RWPE2 (cell line): ENCODE measurements at regions not wholly inside any gene's neighbourhood (a gene's known extent, or its start where the extent isn't known, plus 50 kb on each side); places are given as distances from the start of the nearest gene placed in this dataset.
"Not testable (repeated sequence)": the region's sequence is repeated elsewhere in the genome, so short reads cannot be mapped to it uniquely, and the experiment has no call there.

Experiments used
- ATAC-seq: fragments of 200-7000 bp; cut with Tn5 transposase; 3 replicates; pipeline ENCODE4 v1.9.1; 2021; ENCODE audit warnings: low read depth
- DNase-seq: peaks from one replicate; pipeline ENCODE4 v3.0.0-alpha.2; 2020; ENCODE audit warnings: low spot score
- H3K27ac ChIP-seq: fragments of 450-650 bp; 2 replicates; pipeline ENCODE4 v1.5.1; 2017; ENCODE audit warnings: mild to moderate bottlenecking; ENCODE audit not compliant: poor library complexity, severe bottlenecking
- H3K27me3 ChIP-seq: fragments of 250-450 bp; sonication (Bioruptor Pico); 2 replicates; pipeline ENCODE4 v1.5.1; 2021; ENCODE audit warnings: mild to moderate bottlenecking, moderate library complexity; ENCODE audit not compliant: insufficient read depth, poor library complexity, severe bottlenecking
- H3K36me3 ChIP-seq: fragments of 250-450 bp; sonication (Bioruptor Pico); 2 replicates; pipeline ENCODE4 v1.5.1; 2020; ENCODE audit warnings: low read depth, mild to moderate bottlenecking, moderate library complexity
- H3K4me1 ChIP-seq: fragments of 250-450 bp; sonication (Bioruptor Pico); 2 replicates; pipeline ENCODE4 v1.5.1; 2021; ENCODE audit warnings: mild to moderate bottlenecking, moderate library complexity; ENCODE audit not compliant: insufficient read depth, poor library complexity, severe bottlenecking
- H3K4me3 ChIP-seq: fragments of 250-450 bp; sonication (Bioruptor Pico); 2 replicates; pipeline ENCODE4 v1.5.1; 2021; ENCODE audit warnings: mild to moderate bottlenecking, moderate library complexity; ENCODE audit not compliant: severe bottlenecking
- H3K9me3 ChIP-seq: fragments of 250-450 bp; sonication (Bioruptor Pico); 2 replicates; pipeline ENCODE4 v1.5.1; 2021; ENCODE audit warnings: mild to moderate bottlenecking, moderate library complexity; ENCODE audit not compliant: severe bottlenecking
- CTCF ChIP-seq: fragments of 450-650 bp; IDR thresholded peaks from one replicate; pipeline ENCODE4 v1.5.1; 2017; ENCODE audit warnings: mild to moderate bottlenecking, moderate library complexity; ENCODE audit not compliant: poor library complexity, severe bottlenecking

GRCh38 chr2:90209009-90209408 lies 1517.5 kb downstream of the RPIA start:
- no peak for TF ChIP-seq CTCF
- Histone ChIP-seq H3K36me3 (no peaks in the 10 kb centered on the region), H3K4me3 (no peak overlapping the region), H3K27ac (no peak overlapping the region), H3K27me3 (no peaks in the 10 kb centered on the region), H3K4me1 (no peaks in the 10 kb centered on the region), H3K9me3 (no peaks in the 10 kb centered on the region)
- ATAC-seq: no peak
- no peak for DNase-seq

GRCh38 chr2:90209806-90210205 lies 1518.3 kb downstream of the RPIA start:
- Histone ChIP-seq H3K36me3 (no peaks in the 10 kb centered on the region), H3K27ac (no peak overlapping the region), H3K4me3 (no peak overlapping the region), H3K27me3 (no peaks in the 10 kb centered on the region), H3K9me3 (no peaks in the 10 kb centered on the region), H3K4me1 (no peaks in the 10 kb centered on the region)
- no peak for DNase-seq
- TF ChIP-seq CTCF: no peak
- no peak for ATAC-seq

GRCh38 chr2:90215880-90216279 lies 1524.4 kb downstream of the RPIA start:
- not testable (repeated sequence) for H3K4me3 ChIP-seq, H3K27ac ChIP-seq, H3K4me1 ChIP-seq, H3K36me3 ChIP-seq, H3K27me3 ChIP-seq, DNase-seq, ATAC-seq, H3K9me3 ChIP-seq

- not testable (repeated sequence) for ATAC-seq, H3K4me3 ChIP-seq, H3K27ac ChIP-seq, H3K9me3 ChIP-seq, H3K36me3 ChIP-seq, H3K27me3 ChIP-seq, DNase-seq, H3K4me1 ChIP-seq
These were observed 1525.3 kb downstream of the RPIA start for GRCh38 chr2:90216801-90217200.

- H3K27me3 ChIP-seq, DNase-seq, H3K27ac ChIP-seq, ATAC-seq, H3K4me3 ChIP-seq, H3K9me3 ChIP-seq, H3K36me3 ChIP-seq, H3K4me1 ChIP-seq: not testable (repeated sequence)
These were observed 1527.1 kb downstream of the RPIA start for GRCh38 chr2:90218534-90218933.

- H3K36me3 ChIP-seq, H3K9me3 ChIP-seq, ATAC-seq, H3K4me1 ChIP-seq, H3K4me3 ChIP-seq, H3K27ac ChIP-seq, DNase-seq, H3K27me3 ChIP-seq: not testable (repeated sequence)
These were observed 1529.3 kb downstream of the RPIA start for GRCh38 chr2:90220623-90221299.

- H3K36me3 ChIP-seq: no peaks in the 10 kb centered on the region
- no peaks in the 10 kb centered on the region for H3K27me3 ChIP-seq
- no peak for TF ChIP-seq CTCF
- no peak overlapping the region for H3K4me3 ChIP-seq
- ATAC-seq (no peak), DNase-seq (no peak)
- no peak overlapping the region for H3K27ac ChIP-seq
- no peaks in the 10 kb centered on the region for H3K9me3 ChIP-seq
- H3K4me1 ChIP-seq: no peaks in the 10 kb centered on the region
These were observed 1529.8 kb downstream of the RPIA start for GRCh38 chr2:90221300-90221651.

GRCh38 chr2:90224767-90225166 lies 1533.3 kb downstream of the RPIA start:
- DNase-seq, H3K27me3 ChIP-seq, H3K27ac ChIP-seq, H3K4me3 ChIP-seq, H3K9me3 ChIP-seq, ATAC-seq, H3K36me3 ChIP-seq, H3K4me1 ChIP-seq: not testable (repeated sequence)
